MM.1S (cell line): ENCODE measurements at regions not wholly inside any gene's neighbourhood (a gene's known extent, or its start where the extent isn't known, plus 50 kb on each side); places are given as distances from the start of the nearest gene placed in this dataset.

ENCODE experiments used
- DNase-seq: peaks from one replicate; pipeline ENCODE4 v3.0.0-alpha.2; 2015
- H2AFZ ChIP-seq: fragments of 300-600 bp; sonication (generic); 2 replicates; pipeline ENCODE4 v1.6.0; 2016; ENCODE audit warnings: antibody characterized with exemption, low read length
- H3F3A ChIP-seq: fragments of 300-600 bp; sonication (generic); 2 replicates; pipeline ENCODE4 v1.6.1; 2016; ENCODE audit warnings: mild to moderate bottlenecking, antibody characterized with exemption, low read length, moderate library complexity, mixed read lengths; ENCODE audit not compliant: insufficient read depth
- H3K27ac ChIP-seq: fragments of 300-600 bp; sonication (generic); 2 replicates; pipeline ENCODE4 v1.5.1; 2016; ENCODE audit warnings: mild to moderate bottlenecking, low read length
- H3K27me3 ChIP-seq: fragments of 300-600 bp; sonication (generic); replicated peaks from 2 replicates; pipeline ENCODE4 v1.6.0; 2016; ENCODE audit warnings: low read length; ENCODE audit not compliant: insufficient read depth
- H3K36me3 ChIP-seq: fragments of 300-600 bp; sonication (generic); replicated peaks from 2 replicates; pipeline ENCODE4 v1.6.1; 2016; ENCODE audit warnings: mild to moderate bottlenecking, low read length, mixed read lengths; ENCODE audit not compliant: insufficient read depth
- H3K4me1 ChIP-seq: fragments of 300-600 bp; sonication (generic); 2 replicates; pipeline ENCODE4 v1.6.1; 2016; ENCODE audit warnings: low read length, mixed read lengths
- H3K4me2 ChIP-seq: fragments of 300-600 bp; sonication (generic); 2 replicates; pipeline ENCODE4 v1.6.0; 2016; ENCODE audit warnings: low read depth, low read length
- H3K4me3 ChIP-seq: fragments of 300-600 bp; sonication (generic); 2 replicates; pipeline ENCODE4 v1.5.1; 2016; ENCODE audit warnings: low read length, mixed read lengths
- H3K79me2 ChIP-seq: fragments of 300-600 bp; sonication (generic); 2 replicates; pipeline ENCODE4 v1.6.1; 2016; ENCODE audit warnings: mixed run types, low read length, mixed read lengths
- H3K9ac ChIP-seq: fragments of 300-600 bp; sonication (generic); 2 replicates; pipeline ENCODE4 v1.6.1; 2016; ENCODE audit warnings: low read length, mixed read lengths
- H3K9me2 ChIP-seq: fragments of 300-600 bp; sonication (generic); replicated peaks from 2 replicates; pipeline ENCODE4 v1.6.1; 2016; ENCODE audit warnings: mild to moderate bottlenecking, low read length, mixed read lengths; ENCODE audit not compliant: insufficient read depth
- H3K9me3 ChIP-seq: fragments of 300-600 bp; sonication (generic); replicated peaks from 2 replicates; pipeline ENCODE4 v1.6.1; 2016; ENCODE audit warnings: mild to moderate bottlenecking, low read length, mixed read lengths; ENCODE audit not compliant: insufficient read depth
- H4K20me1 ChIP-seq: fragments of 300-600 bp; sonication (generic); 2 replicates; pipeline ENCODE4 v1.6.1; 2016; ENCODE audit warnings: mild to moderate bottlenecking, low read length, moderate library complexity, mixed read lengths; ENCODE audit not compliant: insufficient read depth
- CTCF ChIP-seq: fragments of 300-600 bp; sonication (generic); IDR thresholded peaks from 2 replicates; pipeline ENCODE4 v1.5.1; 2016; ENCODE audit warnings: antibody characterized with exemption, low read length, mixed read lengths
- EZH2 ChIP-seq: fragments of 300-600 bp; sonication (generic); optimal IDR thresholded peaks from 2 replicates; pipeline ENCODE3; 2017; ENCODE audit warnings: low read depth, mild to moderate bottlenecking, antibody characterized with exemption, low read length, mixed read lengths
- EZH2phosphoT487 ChIP-seq: fragments of 300-600 bp; sonication (generic); IDR thresholded peaks from 2 replicates; pipeline ENCODE4 v1.6.1; 2018; ENCODE audit warnings: antibody characterized with exemption, low read length

GRCh38 chr11:115820026-115820425, 315.8 kb upstream of the CADM1 start:
- Histone ChIP-seq H3K9me2 (no peaks in the 10 kb centered on the region), H3K4me2 (no peak overlapping the region), H3K4me1 (no peaks in the 10 kb centered on the region), H3K27me3 (no peaks in the 10 kb centered on the region), H3K9me3 (no peaks in the 10 kb centered on the region), H3K9ac (no peak overlapping the region), H2AFZ (no peak overlapping the region), H3K79me2 (no peaks in the 10 kb centered on the region), H3K27ac (no peak overlapping the region), H4K20me1 (no peaks in the 10 kb centered on the region), H3K4me3 (no peak overlapping the region), H3F3A (no peaks in the 10 kb centered on the region), H3K36me3 (no peaks in the 10 kb centered on the region)
- TF ChIP-seq CTCF: no peak
- TF ChIP-seq EZH2: no peak
- TF ChIP-seq EZH2phosphoT487: no peak
- no peak for DNase-seq

GRCh38 chr11:115819014-115819413, 314.8 kb upstream of the CADM1 start:
- Histone ChIP-seq H3K27ac (no peak overlapping the region), H3K4me2 (no peak overlapping the region), H3K36me3 (no peaks in the 10 kb centered on the region), H2AFZ (no peak overlapping the region), H3K9me2 (no peaks in the 10 kb centered on the region), H3K79me2 (no peaks in the 10 kb centered on the region), H3F3A (no peaks in the 10 kb centered on the region), H3K4me3 (no peak overlapping the region), H4K20me1 (no peaks in the 10 kb centered on the region), H3K9me3 (no peaks in the 10 kb centered on the region), H3K4me1 (no peaks in the 10 kb centered on the region), H3K27me3 (no peaks in the 10 kb centered on the region), H3K9ac (no peak overlapping the region)
- DNase-seq: no peak
- TF ChIP-seq EZH2phosphoT487: no peak
- no peak for TF ChIP-seq CTCF
- no peak for TF ChIP-seq EZH2

GRCh38 chr11:115817844-115818468, 313.7 kb upstream of the CADM1 start:
- Histone ChIP-seq H3K27ac (no peak overlapping the region), H4K20me1 (no peaks in the 10 kb centered on the region), H3K9ac (no peak overlapping the region), H3K4me3 (no peak overlapping the region), H3K27me3 (no peaks in the 10 kb centered on the region), H3K9me2 (no peaks in the 10 kb centered on the region), H3K4me1 (no peaks in the 10 kb centered on the region), H3F3A (no peaks in the 10 kb centered on the region), H3K9me3 (no peaks in the 10 kb centered on the region), H2AFZ (no peak overlapping the region), H3K36me3 (no peaks in the 10 kb centered on the region), H3K4me2 (no peak overlapping the region), H3K79me2 (no peaks in the 10 kb centered on the region)
- DNase-seq: no peak
- TF ChIP-seq EZH2: no peak
- no peak for TF ChIP-seq CTCF
- no peak for TF ChIP-seq EZH2phosphoT487
